IMR-90 (cell line): ENCODE measurements at regions not wholly inside any gene's neighbourhood (a gene's known extent, or its start where the extent isn't known, plus 50 kb on each side); places are given as distances from the start of the nearest gene placed in this dataset.

ENCODE experiments used
- ATAC-seq: fragments of 200-7000 bp; cut with Tn5 transposase; 2 replicates; pipeline ENCODE4 v1.9.1; 2020; ENCODE audit warnings: low read depth, mild to moderate bottlenecking, moderate library complexity
- BruUV-seq: library from RNA; stranded (reverse); fragments of 400-500 nt; replicated peaks from 2 replicates; lab custom pipeline; 2021; lab: Mats Ljungman, UMichigan
- CTCF ChIA-PET: fragments of 300-600 bp; formaldehyde crosslinking; extraction: SDS; loops from one replicate; lab custom pipeline; 2021; ENCODE audit warnings: antibody characterized with exemption; lab: Yijun Ruan, JAX
- POLR2A ChIA-PET: fragments of 300-600 bp; sonication (Branson Sonifier 250); formaldehyde crosslinking; loops from one replicate; lab custom pipeline; 2022; ENCODE audit warnings: antibody characterized with exemption; ENCODE audit not compliant: unreplicated experiment; lab: Charles Lee
- DNase-seq: peaks from one replicate; pipeline ENCODE4 v3.0.0; 2013
- H2AFZ ChIP-seq: replicated peaks from 2 replicates; pipeline ENCODE3; 2013; ENCODE audit warnings: low read length, mild to moderate bottlenecking; ENCODE audit not compliant: poor library complexity
- H2AK5ac ChIP-seq: 2 replicates; pipeline ENCODE4 v1.6.1; 2013; ENCODE audit warnings: low read depth, low read length, inconsistent platforms
- H2AK9ac ChIP-seq: replicated peaks from 2 replicates; pipeline ENCODE3; 2013; ENCODE audit warnings: mild to moderate bottlenecking, low read depth, low read length, moderate library complexity; ENCODE audit not compliant: poor library complexity
- H2BK120ac ChIP-seq: 2 replicates; pipeline ENCODE4 v1.6.1; 2013; ENCODE audit warnings: low read depth, low read length, inconsistent platforms
- H2BK15ac ChIP-seq: 3 replicates; pipeline ENCODE4 v1.6.1; 2013; ENCODE audit warnings: low read depth, low read length, inconsistent platforms
- H2BK20ac ChIP-seq: 2 replicates; pipeline ENCODE4 v1.6.1; 2013; ENCODE audit warnings: low read depth, mild to moderate bottlenecking, inconsistent platforms, low read length, moderate library complexity
- H2BK5ac ChIP-seq: 2 replicates; pipeline ENCODE4 v1.6.1; 2013; ENCODE audit warnings: mild to moderate bottlenecking, low read depth, low read length, inconsistent platforms; ENCODE audit not compliant: poor library complexity, severe bottlenecking
- H3K14ac ChIP-seq: replicated peaks from 2 replicates; pipeline ENCODE4 v1.6.1; 2013; ENCODE audit warnings: low read depth, low read length, inconsistent platforms
- H3K18ac ChIP-seq: 2 replicates; pipeline ENCODE4 v1.6.1; 2013; ENCODE audit warnings: low read depth, low read length, control low read depth
- H3K23ac ChIP-seq: 2 replicates; pipeline ENCODE4 v1.6.1; 2013; ENCODE audit warnings: low read depth, low read length, inconsistent platforms
- H3K27ac ChIP-seq: 2 replicates; pipeline ENCODE4 v1.5.1; 2013; ENCODE audit warnings: mild to moderate bottlenecking, control low read depth, low read length; ENCODE audit not compliant: insufficient read depth
- H3K27me3 ChIP-seq: 2 replicates; pipeline ENCODE4 v1.6.1; 2013; ENCODE audit warnings: low read length; ENCODE audit not compliant: control insufficient read depth, insufficient read depth
- H3K36me3 ChIP-seq: 2 replicates; pipeline ENCODE4 v1.6.1; 2013; ENCODE audit warnings: low read length, mixed read lengths; ENCODE audit not compliant: control insufficient read depth, insufficient read depth
- H3K4ac ChIP-seq: 2 replicates; pipeline ENCODE4 v1.6.1; 2013; ENCODE audit warnings: low read depth, low read length, inconsistent platforms
- H3K4me1 ChIP-seq: 2 replicates; pipeline ENCODE4 v1.6.1; 2013; ENCODE audit warnings: low read length, mixed read lengths; ENCODE audit not compliant: control insufficient read depth, insufficient read depth
- H3K4me2 ChIP-seq: 2 replicates; pipeline ENCODE4 v1.6.1; 2013; ENCODE audit warnings: low read depth, mild to moderate bottlenecking, control low read depth, low read length, moderate library complexity
- H3K4me3 ChIP-seq: 2 replicates; pipeline ENCODE4 v1.5.1; 2013; ENCODE audit warnings: low read depth, mild to moderate bottlenecking, control low read depth, low read length, moderate library complexity; ENCODE audit not compliant: insufficient read depth
- H3K56ac ChIP-seq: 2 replicates; pipeline ENCODE4 v1.6.1; 2013; ENCODE audit warnings: low read length, inconsistent platforms; ENCODE audit not compliant: insufficient read depth; ENCODE audit errors: extremely low read depth
- H3K79me1 ChIP-seq, 2 experiments: 2 replicates each; pipeline ENCODE4 v1.6.1; 2013; ENCODE audit warnings: low read length in 2 of 2, inconsistent platforms in 1 of 2, low read depth in 1 of 2
- H3K9ac ChIP-seq: 2 replicates; pipeline ENCODE4 v1.6.1; 2013; ENCODE audit warnings: low read depth, low read length, control low read depth
- H3K9me1 ChIP-seq: 2 replicates; pipeline ENCODE4 v1.6.1; 2013; ENCODE audit warnings: low read length, inconsistent platforms; ENCODE audit not compliant: insufficient read depth
- H3K9me3 ChIP-seq: 2 replicates; pipeline ENCODE4 v1.6.1; 2013; ENCODE audit warnings: low read length; ENCODE audit not compliant: control insufficient read depth, insufficient read depth
- H4K20me1 ChIP-seq: 2 replicates; pipeline ENCODE4 v1.6.1; 2013; ENCODE audit warnings: low read length, inconsistent platforms; ENCODE audit not compliant: insufficient read depth
- H4K5ac ChIP-seq: 2 replicates; pipeline ENCODE4 v1.6.1; 2013; ENCODE audit warnings: mild to moderate bottlenecking, low read depth, low read length, control low read depth
- H4K8ac ChIP-seq, 2 experiments: 2 replicates each; pipeline ENCODE4 v1.6.1; 2013; ENCODE audit warnings: low read depth in 2 of 2, low read length in 2 of 2, control low read depth in 1 of 2, inconsistent platforms in 1 of 2
- H4K91ac ChIP-seq: 2 replicates; pipeline ENCODE4 v1.6.1; 2013; ENCODE audit warnings: low read depth, low read length, inconsistent platforms; ENCODE audit not compliant: insufficient read depth
- MAFK ChIP-seq: IDR thresholded peaks from 2 replicates; pipeline ENCODE4 v1.6.1; 2012; ENCODE audit warnings: low read depth, low read length, improper control_type of control experiment
- POLR2A ChIP-seq: IDR thresholded peaks from 2 replicates; pipeline ENCODE4 v1.6.1; 2012; ENCODE audit warnings: mild to moderate bottlenecking, low read depth, low read length
- RAD21 ChIP-seq: IDR thresholded peaks from 2 replicates; pipeline ENCODE4 v1.6.1; 2012; ENCODE audit warnings: low read length, improper control_type of control experiment
- dilution Hi-C: fragments of 300-500 bp; cut with HindIII; formaldehyde crosslinking; loops from one replicate; pipeline ENCODE4 v1.14.3; 2018; ENCODE audit warnings: low sequenced_read_pairs; ENCODE audit not compliant: unreplicated experiment
- in situ Hi-C: fragments of 300-500 bp; cut with MboI; formaldehyde crosslinking; loops from 3 replicates; pipeline ENCODE4 v1.14.3; 2019; ENCODE audit warnings: low sequenced_read_pairs, inconsistent platforms, mixed read lengths
- intact Hi-C: fragments of 100-400 bp; cut with micrococcal nuclease; formaldehyde crosslinking; loops from 2 replicates; pipeline ENCODE4 v1.10.0; 2022
- TF ChIP-seq, protein P1 (sequence below): fragments of 150-350 bp; IDR thresholded peaks from 2 replicates; pipeline ENCODE4 v1.6.1; 2017; ENCODE audit warnings: mild to moderate bottlenecking, antibody characterized with exemption, low read length, low read depth
- TF ChIP-seq, protein P2 (sequence below): conservative IDR thresholded peaks from 2 replicates; pipeline ENCODE4 v1.5.1; 2012; ENCODE audit warnings: mild to moderate bottlenecking, low read depth, low read length, improper control_type of control experiment

DNA sequence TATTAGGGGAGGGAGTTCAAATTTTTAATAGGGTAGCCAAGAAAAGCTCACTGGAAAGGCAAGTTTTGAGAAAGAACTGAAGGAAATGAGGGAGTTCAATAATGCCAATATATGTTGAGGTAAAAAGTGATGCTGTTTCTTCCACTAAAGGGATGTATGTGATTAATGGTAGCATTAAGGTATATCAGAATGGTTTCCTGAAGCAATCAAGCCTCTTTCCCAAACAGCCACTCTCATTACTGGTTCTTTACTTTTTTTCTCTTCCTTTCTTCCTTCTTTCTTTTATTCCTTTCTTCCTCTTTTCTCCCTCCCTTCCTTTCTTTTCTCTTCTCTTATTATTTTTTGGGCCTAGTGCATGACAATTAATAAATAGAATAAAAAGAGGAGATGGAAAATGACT, 433.5 kb downstream of the SATB2 start:
- no peak overlapping the region for H3K23ac ChIP-seq
- no peaks in the 10 kb centered on the region for H3K4me1 ChIP-seq
- no peak overlapping the region for H2BK15ac ChIP-seq
- no peak overlapping the region for H3K4me2 ChIP-seq
- no peak overlapping the region for H2BK5ac ChIP-seq
- no peaks in the 10 kb centered on the region for H3K79me1 ChIP-seq
- H2AFZ ChIP-seq: no peak overlapping the region
- dilution Hi-C loops: no loop called here
- H3K9ac ChIP-seq: no peak overlapping the region
- H3K27ac ChIP-seq: no peak overlapping the region
- H4K91ac ChIP-seq: no peak overlapping the region
- H3K4me3 ChIP-seq: no peak overlapping the region
- H2AK9ac ChIP-seq: no peak overlapping the region
- H4K20me1 ChIP-seq: no peaks in the 10 kb centered on the region
- H3K9me1 ChIP-seq: no peaks in the 10 kb centered on the region
- no peak overlapping the region for H3K18ac ChIP-seq
- H2BK20ac ChIP-seq: no peak overlapping the region
- no peaks in the 10 kb centered on the region for H3K27me3 ChIP-seq
- H3K4ac ChIP-seq: no peak overlapping the region
- intact Hi-C loops: loop anchor here (5.0 to 10.0 kb wide), 2 partner anchors 433 to 709 kb away; partner anchors contain the start of gene SATB2
- H2BK120ac ChIP-seq: no peak overlapping the region
- in situ Hi-C loops: no loop called here
- no peaks in the 10 kb centered on the region for H3K9me3 ChIP-seq
- H4K8ac ChIP-seq: no peak overlapping the region
- DNase-seq: no peak
- no peak overlapping the region for H2AK5ac ChIP-seq
- no peak overlapping the region for H3K14ac ChIP-seq
- no peak overlapping the region for H4K5ac ChIP-seq
- TF ChIP-seq MAFK (no peak), RAD21 (no peak), POLR2A (no peak)
- TF ChIP-seq, protein P1, sequence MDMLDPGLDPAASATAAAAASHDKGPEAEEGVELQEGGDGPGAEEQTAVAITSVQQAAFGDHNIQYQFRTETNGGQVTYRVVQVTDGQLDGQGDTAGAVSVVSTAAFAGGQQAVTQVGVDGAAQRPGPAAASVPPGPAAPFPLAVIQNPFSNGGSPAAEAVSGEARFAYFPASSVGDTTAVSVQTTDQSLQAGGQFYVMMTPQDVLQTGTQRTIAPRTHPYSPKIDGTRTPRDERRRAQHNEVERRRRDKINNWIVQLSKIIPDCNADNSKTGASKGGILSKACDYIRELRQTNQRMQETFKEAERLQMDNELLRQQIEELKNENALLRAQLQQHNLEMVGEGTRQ: no peak
- TF ChIP-seq, protein P2, sequence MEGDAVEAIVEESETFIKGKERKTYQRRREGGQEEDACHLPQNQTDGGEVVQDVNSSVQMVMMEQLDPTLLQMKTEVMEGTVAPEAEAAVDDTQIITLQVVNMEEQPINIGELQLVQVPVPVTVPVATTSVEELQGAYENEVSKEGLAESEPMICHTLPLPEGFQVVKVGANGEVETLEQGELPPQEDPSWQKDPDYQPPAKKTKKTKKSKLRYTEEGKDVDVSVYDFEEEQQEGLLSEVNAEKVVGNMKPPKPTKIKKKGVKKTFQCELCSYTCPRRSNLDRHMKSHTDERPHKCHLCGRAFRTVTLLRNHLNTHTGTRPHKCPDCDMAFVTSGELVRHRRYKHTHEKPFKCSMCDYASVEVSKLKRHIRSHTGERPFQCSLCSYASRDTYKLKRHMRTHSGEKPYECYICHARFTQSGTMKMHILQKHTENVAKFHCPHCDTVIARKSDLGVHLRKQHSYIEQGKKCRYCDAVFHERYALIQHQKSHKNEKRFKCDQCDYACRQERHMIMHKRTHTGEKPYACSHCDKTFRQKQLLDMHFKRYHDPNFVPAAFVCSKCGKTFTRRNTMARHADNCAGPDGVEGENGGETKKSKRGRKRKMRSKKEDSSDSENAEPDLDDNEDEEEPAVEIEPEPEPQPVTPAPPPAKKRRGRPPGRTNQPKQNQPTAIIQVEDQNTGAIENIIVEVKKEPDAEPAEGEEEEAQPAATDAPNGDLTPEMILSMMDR: no peak
- ChIA-PET POLR2A (no interaction called here), CTCF (no interaction called here)
- H3K36me3 ChIP-seq: no peaks in the 10 kb centered on the region
- no peak overlapping the region for H3K56ac ChIP-seq
- BruUV-seq: no TSS peak
- no peak for ATAC-seq
